Suprapubic skin (tissue), 4 donors: ENCODE measurements at regions not wholly inside any gene's neighbourhood (a gene's known extent, or its start where the extent isn't known, plus 50 kb on each side); places are given as distances from the start of the nearest gene placed in this dataset.

Experiments
- POLR2A ChIP-seq, 2 donors: fragments of 450-650 bp; IDR thresholded peaks; one replicate each; pipeline ENCODE4 v1.6.1; 2017; ENCODE audit warnings: antibody characterized with exemption in 2 of 2, mild to moderate bottlenecking in 2 of 2, moderate library complexity in 2 of 2
- POLR2AphosphoS5 ChIP-seq, 3 donors: sonication (generic); formaldehyde crosslinking; IDR thresholded peaks; one replicate each; pipeline ENCODE4 v1.6.1; 2017; ENCODE audit warnings: antibody characterized with exemption in 3 of 3

- TF ChIP-seq POLR2A (IDR thresholded peaks at IDR 0.05) (no peak), POLR2AphosphoS5 (IDR thresholded peaks at IDR 0.05) (no peak)
These were observed 749.9 kb downstream of the TBL1XR1 start for GRCh38 chr3:176447369-176447768.
